ENCODE measurements at regions not wholly inside any gene's neighbourhood (a gene's known extent, or its start where the extent isn't known, plus 50 kb on each side); places are given as distances from the start of the nearest gene placed in this dataset.

DNA sequence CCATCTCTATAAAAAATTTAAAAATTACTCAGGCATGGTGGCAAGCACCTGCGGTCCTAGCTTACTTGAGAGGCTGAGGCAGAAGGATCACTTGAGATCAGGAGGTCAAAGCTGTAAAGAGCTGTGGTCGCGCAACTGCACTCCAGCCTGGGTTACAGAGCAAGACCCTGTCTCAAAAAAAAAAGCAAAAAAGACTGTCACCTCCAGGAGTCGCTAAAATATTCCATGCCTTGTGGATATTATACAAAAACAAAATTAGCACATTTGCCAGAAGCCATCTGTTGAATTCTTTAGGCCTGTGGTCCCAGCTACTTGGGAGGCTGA is 87.0 kb upstream of the SDK1 start:
- Histone ChIP-seq H3K9me3 (no peaks in the 10 kb centered on the region), H3K4me1 (peaks cover 0 to 10% (median 0%) of the 10 kb centered on the region in 4 donors), H3K36me3 (no peaks in the 10 kb centered on the region), H3K4me3 (no peak overlapping the region), H3K27ac (no peak overlapping the region), H3K27me3 (peaks cover 6% of the 10 kb centered on the region)
- intact Hi-C loops (cut with DNase I; ENCODE audit: low total_unique reads), result no loop called here
- in situ Hi-C loops (cut with MboI; ENCODE audit: low pct_ligation_motif_present in 1 of 4, low pct_unique_long_range_greater_than_20kb in 1 of 4, low sequenced_read_pairs in 3 of 4), result no loop called here
- no peak for DNase-seq
- WGBS, 2 donors (ENCODE audit: low coverage in 1 of 2), result 56 to 81% methylated on average over 3 to 4 of the region's 4 CpGs
- TF ChIP-seq POLR2AphosphoS5 (IDR thresholded peaks at IDR 0.05) (no peak), EP300 (IDR thresholded peaks at IDR 0.05; ENCODE audit: low read depth) (no peak), POLR2A (IDR thresholded peaks at IDR 0.05) (no peak)
- TF ChIP-seq, protein P1, sequence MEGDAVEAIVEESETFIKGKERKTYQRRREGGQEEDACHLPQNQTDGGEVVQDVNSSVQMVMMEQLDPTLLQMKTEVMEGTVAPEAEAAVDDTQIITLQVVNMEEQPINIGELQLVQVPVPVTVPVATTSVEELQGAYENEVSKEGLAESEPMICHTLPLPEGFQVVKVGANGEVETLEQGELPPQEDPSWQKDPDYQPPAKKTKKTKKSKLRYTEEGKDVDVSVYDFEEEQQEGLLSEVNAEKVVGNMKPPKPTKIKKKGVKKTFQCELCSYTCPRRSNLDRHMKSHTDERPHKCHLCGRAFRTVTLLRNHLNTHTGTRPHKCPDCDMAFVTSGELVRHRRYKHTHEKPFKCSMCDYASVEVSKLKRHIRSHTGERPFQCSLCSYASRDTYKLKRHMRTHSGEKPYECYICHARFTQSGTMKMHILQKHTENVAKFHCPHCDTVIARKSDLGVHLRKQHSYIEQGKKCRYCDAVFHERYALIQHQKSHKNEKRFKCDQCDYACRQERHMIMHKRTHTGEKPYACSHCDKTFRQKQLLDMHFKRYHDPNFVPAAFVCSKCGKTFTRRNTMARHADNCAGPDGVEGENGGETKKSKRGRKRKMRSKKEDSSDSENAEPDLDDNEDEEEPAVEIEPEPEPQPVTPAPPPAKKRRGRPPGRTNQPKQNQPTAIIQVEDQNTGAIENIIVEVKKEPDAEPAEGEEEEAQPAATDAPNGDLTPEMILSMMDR (IDR thresholded peaks at IDR 0.05), result no peak

DNA sequence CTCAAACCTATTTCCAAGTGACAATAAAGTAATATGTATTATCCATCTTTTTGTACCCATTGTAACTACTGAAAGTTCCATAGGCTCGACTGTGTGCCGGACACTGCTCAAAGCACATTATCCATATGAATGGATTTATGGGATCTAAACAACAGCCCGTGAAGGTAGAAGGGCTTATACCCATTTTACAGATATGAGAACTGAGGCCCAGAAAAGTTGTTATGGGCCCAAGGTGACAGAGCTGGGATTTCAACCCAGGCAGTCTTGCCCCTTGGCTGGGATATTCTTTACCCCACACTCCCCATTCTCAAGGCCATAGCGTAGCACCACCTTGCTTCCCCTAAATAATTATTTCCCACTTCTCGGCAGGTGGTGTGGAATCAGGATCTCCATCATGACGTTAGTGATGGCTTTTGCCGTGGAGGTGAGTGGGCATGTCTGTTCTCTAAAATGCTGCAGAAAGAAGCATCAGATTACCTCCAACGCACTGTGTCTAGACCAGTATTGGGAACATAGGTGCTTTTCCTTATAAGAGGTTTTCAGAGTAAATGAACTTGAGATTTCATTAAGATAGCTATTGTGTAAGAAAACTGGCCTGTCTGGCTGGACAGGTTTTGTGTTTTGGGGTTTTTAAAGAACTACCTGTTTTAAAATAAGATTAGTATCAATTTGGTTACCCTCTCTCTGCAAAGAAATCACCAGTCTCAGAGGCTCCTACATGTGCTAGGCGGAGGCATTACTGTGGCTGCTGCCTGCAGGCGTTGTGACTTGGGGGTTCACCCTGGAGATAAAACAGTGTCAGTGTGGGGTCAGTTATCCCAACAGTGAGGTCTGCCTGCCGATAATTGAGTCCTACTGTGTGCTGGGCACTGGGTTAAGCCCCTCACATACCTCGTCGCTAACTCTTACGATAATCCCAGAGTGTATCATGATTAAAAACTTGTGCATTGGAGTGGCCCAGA is 85.1 kb upstream of the SDK1 start:
- Histone ChIP-seq H3K4me3 (no peak overlapping the region), H3K27me3 (peaks cover 11% of the 10 kb centered on the region), H3K9me3 (no peaks in the 10 kb centered on the region), H3K27ac (no peak overlapping the region), H3K4me1 (peaks cover 0 to 11% (median 0%) of the 10 kb centered on the region in 4 donors), H3K36me3 (no peaks in the 10 kb centered on the region)
- TF ChIP-seq POLR2AphosphoS5 (IDR thresholded peaks at IDR 0.05) (no peak), POLR2A (IDR thresholded peaks at IDR 0.05) (no peak), EP300 (IDR thresholded peaks at IDR 0.05; ENCODE audit: low read depth) (no peak)
- TF ChIP-seq, protein P1 (IDR thresholded peaks at IDR 0.05), result no peak
- in situ Hi-C loops (cut with MboI; ENCODE audit: low pct_ligation_motif_present in 1 of 4, low pct_unique_long_range_greater_than_20kb in 1 of 4, low sequenced_read_pairs in 3 of 4) (no loop called here), intact Hi-C loops (cut with DNase I; ENCODE audit: low total_unique reads) (no loop called here)
- DNase-seq, result no peak
- WGBS, 2 donors (ENCODE audit: low coverage in 1 of 2), result 91% methylated on average over 8 to 14 of the region's 14 CpGs

DNA sequence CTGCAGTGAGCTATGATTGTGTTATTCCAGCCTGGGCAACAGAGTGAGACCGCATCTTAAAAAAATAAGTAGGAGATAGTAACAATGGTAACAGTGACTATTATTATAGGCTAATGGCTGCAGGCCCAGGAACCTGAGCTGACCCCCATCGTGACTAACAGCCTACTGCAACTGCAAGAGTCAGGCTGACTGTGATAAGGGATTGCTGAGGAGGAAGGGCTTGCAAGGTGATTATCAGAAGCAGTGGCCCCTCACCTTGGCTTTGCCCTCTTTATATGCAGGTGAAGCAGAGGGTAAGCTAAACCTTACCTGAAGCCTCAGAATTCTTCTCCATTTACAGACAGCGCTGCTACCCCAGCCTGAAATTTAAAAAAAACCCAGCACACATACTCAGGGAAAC is 83.9 kb upstream of the SDK1 start:
- DNase-seq, result no peak
- H3K9me3 ChIP-seq, result no peaks in the 10 kb centered on the region
- 83 to 100% methylated on average over 1 to 3 of the region's 3 CpGs for WGBS, 2 donors (ENCODE audit: low coverage in 1 of 2)

More for the DNA sequence above, 83.9 kb upstream of the SDK1 start:
- in situ Hi-C loops (cut with MboI; ENCODE audit: low pct_ligation_motif_present in 1 of 4, low pct_unique_long_range_greater_than_20kb in 1 of 4, low sequenced_read_pairs in 3 of 4), result no loop called here
- H3K4me3 ChIP-seq, result no peak overlapping the region
- no peak for TF ChIP-seq EP300 (IDR thresholded peaks at IDR 0.05; ENCODE audit: low read depth)
- no peak for TF ChIP-seq POLR2AphosphoS5 (IDR thresholded peaks at IDR 0.05)
- TF ChIP-seq POLR2A (IDR thresholded peaks at IDR 0.05), result no peak
- TF ChIP-seq, protein P1 (IDR thresholded peaks at IDR 0.05), result no peak
- intact Hi-C loops (cut with DNase I; ENCODE audit: low total_unique reads), result no loop called here
- H3K36me3 ChIP-seq, result no peaks in the 10 kb centered on the region
- peaks cover 0 to 11% (median 0%) of the 10 kb centered on the region in 4 donors for H3K4me1 ChIP-seq
- peaks cover 11% of the 10 kb centered on the region for H3K27me3 ChIP-seq
- H3K27ac ChIP-seq, result no peak overlapping the region
